ENCODE measurements at regions not wholly inside any gene's neighbourhood (a gene's known extent, or its start where the extent isn't known, plus 50 kb on each side); places are given as distances from the start of the nearest gene placed in this dataset.
A peak's percentile ranks its signal among the peaks of the same experiment; 100 is the strongest.

- DNase-seq (ENCODE audit: low read depth), result no peak
These were observed 236.9 kb upstream of the PLEKHG7 start for GRCh38 chr12:92465786-92466295.

- no peak for DNase-seq (ENCODE audit: low read depth)
These were observed 237.9 kb upstream of the PLEKHG7 start for GRCh38 chr12:92464911-92465310.

- DNase-seq (ENCODE audit: low read depth), result no peak
These were observed 239.6 kb upstream of the PLEKHG7 start for GRCh38 chr12:92463171-92463570.

GRCh38 chr12:92462527-92462926 lies 240.3 kb upstream of the PLEKHG7 start:
- DNase-seq (ENCODE audit: low read depth), result no peak

GRCh38 chr12:92462049-92462448 lies 240.7 kb upstream of the PLEKHG7 start:
- no peak for DNase-seq (ENCODE audit: low read depth)

GRCh38 chr12:92459850-92460249 lies 242.9 kb upstream of the PLEKHG7 start:
- DNase-seq (ENCODE audit: low read depth), result no peak

- no peak for DNase-seq (ENCODE audit: low read depth)
These were observed 243.8 kb upstream of the PLEKHG7 start for GRCh38 chr12:92458996-92459395.

- no peak for DNase-seq (ENCODE audit: low read depth)
These were observed 245.2 kb upstream of the PLEKHG7 start for GRCh38 chr12:92457458-92458180.

GRCh38 chr12:92452763-92453162 lies 250.0 kb upstream of the PLEKHG7 start:
- DNase-seq (ENCODE audit: low read depth), result no peak

- no peak for DNase-seq (ENCODE audit: low read depth)
These were observed 256.7 kb upstream of the PLEKHG7 start for GRCh38 chr12:92446083-92446460.

- DNase-seq (ENCODE audit: low read depth), result no peak
These were observed 257.3 kb upstream of the PLEKHG7 start for GRCh38 chr12:92445253-92446082.

- DNase-seq (ENCODE audit: low read depth), result no peak
These were observed 258.0 kb upstream of the PLEKHG7 start for GRCh38 chr12:92444763-92445162.

GRCh38 chr12:92442782-92443181 lies 260.0 kb upstream of the PLEKHG7 start:
- DNase-seq (ENCODE audit: low read depth), result no peak

GRCh38 chr12:92440072-92440471 lies 262.7 kb upstream of the PLEKHG7 start:
- DNase-seq (ENCODE audit: low read depth), result no peak

GRCh38 chr12:92439420-92439805 lies 263.4 kb upstream of the PLEKHG7 start:
- DNase-seq (ENCODE audit: low read depth), result peak; percentile 85

- peak; percentile 61 for DNase-seq (ENCODE audit: low read depth)
These were observed 264.0 kb upstream of the PLEKHG7 start for GRCh38 chr12:92438641-92439419.

GRCh38 chr12:92437452-92437851 lies 265.3 kb upstream of the PLEKHG7 start:
- DNase-seq (ENCODE audit: low read depth), result no peak

- DNase-seq (ENCODE audit: low read depth), result no peak
These were observed 265.9 kb upstream of the PLEKHG7 start for GRCh38 chr12:92436856-92437255.

- no peak for DNase-seq (ENCODE audit: low read depth)
These were observed 268.2 kb upstream of the PLEKHG7 start for GRCh38 chr12:92434607-92435025.

GRCh38 chr12:92432724-92433441 lies 269.9 kb upstream of the PLEKHG7 start:
- no peak for DNase-seq (ENCODE audit: low read depth)

GRCh38 chr12:92431146-92431545 lies 271.6 kb upstream of the PLEKHG7 start:
- DNase-seq (ENCODE audit: low read depth), result no peak

- DNase-seq (ENCODE audit: low read depth), result no peak
These were observed 276.5 kb upstream of the PLEKHG7 start for GRCh38 chr12:92426332-92426731.
